ENCODE measurements at regions not wholly inside any gene's neighbourhood (a gene's known extent, or its start where the extent isn't known, plus 50 kb on each side); places are given as distances from the start of the nearest gene placed in this dataset.

DNA sequence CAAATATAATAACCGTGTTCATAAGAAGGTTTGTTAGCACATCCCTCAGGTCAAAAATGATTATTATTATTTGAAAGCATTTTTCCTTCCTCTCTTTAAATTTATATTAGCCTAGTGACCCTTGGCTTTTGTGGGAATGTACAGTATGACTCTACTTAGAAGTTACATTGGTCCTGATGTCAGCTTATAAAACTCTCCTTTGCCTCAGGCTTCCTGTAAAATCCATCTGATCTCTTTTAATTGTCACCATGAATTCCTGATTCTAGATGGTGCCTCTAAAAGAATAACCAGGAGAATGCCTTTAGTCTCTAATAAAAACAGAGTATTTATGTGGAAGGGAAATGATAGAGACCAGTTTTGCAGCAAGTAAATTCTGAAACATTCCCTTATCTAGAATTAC lies 1134.4 kb downstream of the XPNPEP1 start:
- Histone ChIP-seq H3K79me2 (ENCODE audit: insufficient read depth, low read depth, low read length) (no peaks in the 10 kb centered on the region), H4K20me1 (ENCODE audit: insufficient read depth, low read length) (no peaks in the 10 kb centered on the region), H3K4me2 (ENCODE audit: low read length) (no peak overlapping the region), H3K36me3 (ENCODE audit: insufficient read depth, low read length) (no peaks in the 10 kb centered on the region), H3K9me3 (ENCODE audit: low read length) (no peaks in the 10 kb centered on the region), H3K4me3 (ENCODE audit: low read depth, low read length, poor library complexity, severe bottlenecking) (no peak overlapping the region), H3K9me2 (ENCODE audit: insufficient read depth, low read length) (no peaks in the 10 kb centered on the region), H3K4me1 (ENCODE audit: insufficient read depth, low read length, poor library complexity, severe bottlenecking) (no peaks in the 10 kb centered on the region), H3K27ac (ENCODE audit: low read depth, low read length, poor library complexity, severe bottlenecking) (no peak overlapping the region), H2AFZ (ENCODE audit: low read length) (no peak overlapping the region)
- POLR2A ChIA-PET, result no interaction called here
- CTCF ChIA-PET (ENCODE audit: unreplicated experiment), result no interaction called here
- BruUV-seq (replicated peaks), result no TSS peak
- DNase-seq (ENCODE audit: low spot score), result no peak
- intact Hi-C loops (cut with micrococcal nuclease; ENCODE audit: unreplicated experiment), result loop anchor here (10.0 kb wide), 1 partner anchor 236 kb away; no protein-coding TSS in a partner anchor
- TF ChIP-seq EZH2phosphoT487 (IDR thresholded peaks at IDR 0.05; ENCODE audit: borderline replicate concordance, low read depth, low read length), result no peak
- TF ChIP-seq, protein P1, sequence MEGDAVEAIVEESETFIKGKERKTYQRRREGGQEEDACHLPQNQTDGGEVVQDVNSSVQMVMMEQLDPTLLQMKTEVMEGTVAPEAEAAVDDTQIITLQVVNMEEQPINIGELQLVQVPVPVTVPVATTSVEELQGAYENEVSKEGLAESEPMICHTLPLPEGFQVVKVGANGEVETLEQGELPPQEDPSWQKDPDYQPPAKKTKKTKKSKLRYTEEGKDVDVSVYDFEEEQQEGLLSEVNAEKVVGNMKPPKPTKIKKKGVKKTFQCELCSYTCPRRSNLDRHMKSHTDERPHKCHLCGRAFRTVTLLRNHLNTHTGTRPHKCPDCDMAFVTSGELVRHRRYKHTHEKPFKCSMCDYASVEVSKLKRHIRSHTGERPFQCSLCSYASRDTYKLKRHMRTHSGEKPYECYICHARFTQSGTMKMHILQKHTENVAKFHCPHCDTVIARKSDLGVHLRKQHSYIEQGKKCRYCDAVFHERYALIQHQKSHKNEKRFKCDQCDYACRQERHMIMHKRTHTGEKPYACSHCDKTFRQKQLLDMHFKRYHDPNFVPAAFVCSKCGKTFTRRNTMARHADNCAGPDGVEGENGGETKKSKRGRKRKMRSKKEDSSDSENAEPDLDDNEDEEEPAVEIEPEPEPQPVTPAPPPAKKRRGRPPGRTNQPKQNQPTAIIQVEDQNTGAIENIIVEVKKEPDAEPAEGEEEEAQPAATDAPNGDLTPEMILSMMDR (conservative IDR thresholded peaks at IDR 0.05; ENCODE audit: low read length), result no peak

DNA sequence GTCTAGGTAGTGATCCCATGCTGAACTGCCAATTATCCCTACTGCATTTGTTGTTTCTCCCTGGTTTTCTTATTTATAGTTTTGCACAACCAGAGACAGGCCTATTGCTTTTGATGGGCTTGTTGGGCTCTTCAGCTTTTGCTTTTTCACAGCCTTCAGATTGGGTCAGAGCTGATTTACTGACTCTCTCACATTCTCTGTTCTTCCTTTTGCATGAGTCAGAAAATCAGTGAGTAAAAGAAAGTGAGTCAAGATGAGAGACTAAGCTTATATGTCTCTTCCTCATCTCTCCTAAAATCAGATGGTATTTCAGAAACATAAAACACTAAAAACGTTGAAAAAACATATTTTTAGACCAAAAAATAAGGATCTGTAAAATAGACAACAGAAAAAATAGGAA lies 1135.4 kb downstream of the XPNPEP1 start:
- BruUV-seq (replicated peaks), result no TSS peak
- Histone ChIP-seq H3K27ac (ENCODE audit: low read depth, low read length, poor library complexity, severe bottlenecking) (no peak overlapping the region), H2AFZ (ENCODE audit: low read length) (no peak overlapping the region), H4K20me1 (ENCODE audit: insufficient read depth, low read length) (no peaks in the 10 kb centered on the region), H3K4me1 (ENCODE audit: insufficient read depth, low read length, poor library complexity, severe bottlenecking) (no peaks in the 10 kb centered on the region), H3K9me2 (ENCODE audit: insufficient read depth, low read length) (no peaks in the 10 kb centered on the region), H3K4me3 (ENCODE audit: low read depth, low read length, poor library complexity, severe bottlenecking) (no peak overlapping the region), H3K36me3 (ENCODE audit: insufficient read depth, low read length) (no peaks in the 10 kb centered on the region), H3K79me2 (ENCODE audit: insufficient read depth, low read depth, low read length) (no peaks in the 10 kb centered on the region), H3K4me2 (ENCODE audit: low read length) (no peak overlapping the region), H3K9me3 (ENCODE audit: low read length) (no peaks in the 10 kb centered on the region)
- TF ChIP-seq, protein P1 (conservative IDR thresholded peaks at IDR 0.05; ENCODE audit: low read length), result no peak
- TF ChIP-seq EZH2phosphoT487 (IDR thresholded peaks at IDR 0.05; ENCODE audit: borderline replicate concordance, low read depth, low read length), result no peak
- intact Hi-C loops (cut with micrococcal nuclease; ENCODE audit: unreplicated experiment), result loop anchor here (10.0 kb wide), 1 partner anchor 237 kb away; no protein-coding TSS in a partner anchor
- POLR2A ChIA-PET, result no interaction called here
- no peak for DNase-seq (ENCODE audit: low spot score)
- CTCF ChIA-PET (ENCODE audit: unreplicated experiment), result no interaction called here

DNA sequence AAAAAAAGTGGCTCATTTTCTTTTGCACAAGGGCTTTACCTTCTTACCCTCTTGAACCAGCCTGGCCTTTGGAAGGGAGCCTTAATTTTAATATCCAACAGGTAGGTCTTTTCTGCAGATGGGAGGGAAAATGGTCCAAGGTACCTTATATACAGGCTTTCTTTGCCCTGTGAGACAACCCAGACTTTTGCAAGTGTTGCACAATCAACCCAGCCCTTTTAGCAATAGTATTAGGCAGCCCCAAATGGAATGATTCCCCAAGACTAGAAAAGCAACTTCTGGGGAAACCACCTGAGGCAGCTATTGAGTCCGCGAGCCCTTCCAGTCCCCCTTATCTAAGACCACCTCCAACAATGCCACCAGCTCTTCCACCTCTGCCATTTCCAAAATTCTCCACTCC lies 1138.3 kb downstream of the XPNPEP1 start:
- Histone ChIP-seq H3K4me1 (ENCODE audit: insufficient read depth, low read length, poor library complexity, severe bottlenecking) (no peaks in the 10 kb centered on the region), H4K20me1 (ENCODE audit: insufficient read depth, low read length) (no peaks in the 10 kb centered on the region), H3K4me3 (ENCODE audit: low read depth, low read length, poor library complexity, severe bottlenecking) (no peak overlapping the region), H3K79me2 (ENCODE audit: insufficient read depth, low read depth, low read length) (no peaks in the 10 kb centered on the region), H3K9me3 (ENCODE audit: low read length) (no peaks in the 10 kb centered on the region), H2AFZ (ENCODE audit: low read length) (no peak overlapping the region), H3K36me3 (ENCODE audit: insufficient read depth, low read length) (no peaks in the 10 kb centered on the region), H3K27ac (ENCODE audit: low read depth, low read length, poor library complexity, severe bottlenecking) (no peak overlapping the region), H3K9me2 (ENCODE audit: insufficient read depth, low read length) (no peaks in the 10 kb centered on the region), H3K4me2 (ENCODE audit: low read length) (no peak overlapping the region)
- ChIA-PET CTCF (ENCODE audit: unreplicated experiment) (no interaction called here), POLR2A (no interaction called here)
- intact Hi-C loops (cut with micrococcal nuclease; ENCODE audit: unreplicated experiment), result loop anchor here (10.0 kb wide), 1 partner anchor 240 kb away; no protein-coding TSS in a partner anchor
- BruUV-seq (replicated peaks), result no TSS peak
- DNase-seq (ENCODE audit: low spot score), result no peak
- TF ChIP-seq EZH2phosphoT487 (IDR thresholded peaks at IDR 0.05; ENCODE audit: borderline replicate concordance, low read depth, low read length), result no peak
- TF ChIP-seq, protein P1 (conservative IDR thresholded peaks at IDR 0.05; ENCODE audit: low read length), result no peak

Measured in OCI-LY7 (cell line).